Suppressor macrophage (primary cell): ENCODE measurements at regions not wholly inside any gene's neighbourhood (a gene's known extent, or its start where the extent isn't known, plus 50 kb on each side); places are given as distances from the start of the nearest gene placed in this dataset.

ENCODE experiments used
- DNase-seq, 4 experiments: peaks; one replicate each; pipeline ENCODE4 v3.0.0-alpha.2; 2020 to 2022

DNA sequence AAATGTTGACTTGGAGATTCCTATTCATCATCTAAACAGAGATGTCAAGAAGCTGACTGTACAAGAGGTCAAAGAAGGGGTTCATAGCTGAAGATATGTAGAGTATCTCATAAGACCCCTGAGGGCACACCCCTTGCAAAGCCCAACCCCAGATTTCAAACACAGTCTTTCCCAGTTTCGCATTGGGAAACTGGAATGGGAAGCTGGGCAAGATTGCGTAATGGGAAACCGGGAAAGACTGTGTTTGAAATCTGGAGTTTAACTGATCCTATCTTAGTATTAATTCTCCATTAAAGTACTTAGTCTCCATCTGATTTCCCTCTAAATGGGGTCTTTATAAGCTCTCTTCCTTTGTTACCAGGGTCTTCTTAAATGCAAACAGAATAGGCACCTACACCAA lies 99.5 kb downstream of the FAM76B start:
- DNase-seq = no peak

DNA sequence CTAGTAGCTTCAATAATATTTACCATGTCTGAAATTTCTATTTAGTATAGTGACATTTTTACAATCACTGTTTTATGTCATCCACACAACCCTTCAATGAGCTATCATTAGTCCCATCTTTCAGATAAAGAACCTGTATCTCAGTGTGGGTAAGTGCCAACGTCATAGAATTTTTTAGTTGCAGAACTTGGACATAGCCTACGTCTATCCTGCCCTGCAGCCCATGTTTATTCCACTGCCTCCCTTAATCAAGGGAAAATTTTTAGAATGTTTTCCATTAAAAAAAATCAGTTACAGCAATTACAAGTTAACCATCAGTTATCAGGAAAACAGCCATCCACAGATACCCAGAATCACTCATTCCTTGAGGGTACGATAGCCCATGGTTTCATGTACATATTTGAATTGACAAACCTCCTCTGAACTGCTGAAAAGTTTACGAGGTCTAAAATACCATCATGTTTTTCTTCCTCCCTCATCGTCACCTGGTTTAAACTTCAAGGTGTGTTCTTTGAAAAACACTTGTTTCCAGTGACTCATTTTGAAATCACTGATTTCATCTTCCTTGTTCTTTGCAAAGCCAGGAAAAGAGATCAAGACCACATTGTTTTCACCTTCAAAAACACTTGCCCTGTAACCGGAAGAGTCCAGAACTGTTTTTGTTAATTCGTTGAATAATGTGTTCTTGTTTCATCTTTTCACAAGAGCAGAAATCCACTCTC lies 100.9 kb downstream of the FAM76B start:
- DNase-seq = no peak

DNA sequence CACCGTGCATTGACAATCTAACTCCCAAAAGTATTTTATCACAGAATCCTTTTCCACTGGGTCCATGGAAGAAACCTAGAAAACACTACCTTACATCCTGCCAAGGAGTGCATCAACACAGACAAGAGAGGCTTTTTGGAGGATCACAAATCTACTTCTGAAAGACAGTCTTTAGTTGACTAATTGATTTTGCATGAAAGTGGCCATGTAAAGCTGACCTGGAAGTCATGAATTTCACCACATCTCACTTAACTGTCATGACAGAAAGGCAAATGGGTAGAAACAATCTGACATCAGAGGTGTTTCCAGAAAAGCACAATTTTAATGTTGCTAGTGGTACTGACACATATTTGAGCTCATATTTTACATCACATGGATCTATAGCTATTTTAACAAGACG lies 101.6 kb downstream of the FAM76B start:
- no peak for DNase-seq

DNA sequence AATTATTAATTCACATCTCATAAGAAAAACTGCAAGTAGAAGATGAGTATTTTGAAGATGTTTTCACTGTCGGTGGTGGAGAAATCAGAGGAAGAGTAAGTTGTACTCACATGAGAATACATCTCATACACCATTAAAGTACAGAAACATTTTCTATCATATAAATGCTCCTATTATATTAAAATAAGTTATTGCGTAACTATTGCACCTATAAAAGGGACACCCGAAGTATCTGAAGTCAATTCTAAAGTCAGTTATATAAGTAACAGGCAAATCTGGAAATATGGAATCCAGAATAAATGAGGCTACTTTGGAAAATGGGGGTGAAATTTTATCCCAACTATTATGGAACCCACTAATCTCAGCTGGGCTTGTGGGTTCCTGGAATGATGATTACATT lies 103.3 kb downstream of the FAM76B start:
- no peak for DNase-seq

DNA sequence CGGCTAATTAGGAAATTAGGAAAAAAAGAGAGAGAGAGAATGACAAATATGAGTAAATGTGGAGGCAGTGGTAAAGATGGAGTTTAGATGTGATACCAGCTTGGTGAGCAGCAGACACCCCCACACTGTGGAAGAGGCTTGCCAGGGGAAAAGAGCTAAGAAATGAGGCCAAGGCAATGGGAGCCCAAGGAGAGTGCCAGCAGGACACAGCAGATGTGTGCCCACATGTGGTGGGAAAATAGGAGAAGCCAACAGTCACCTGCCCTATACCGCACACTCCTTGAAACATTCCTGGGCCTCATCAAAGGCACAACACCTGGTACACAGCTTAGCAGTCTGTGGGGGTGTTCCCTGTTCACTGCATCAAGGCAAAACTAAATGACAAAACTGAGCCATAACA lies 104.9 kb downstream of the FAM76B start:
- no peak for DNase-seq

DNA sequence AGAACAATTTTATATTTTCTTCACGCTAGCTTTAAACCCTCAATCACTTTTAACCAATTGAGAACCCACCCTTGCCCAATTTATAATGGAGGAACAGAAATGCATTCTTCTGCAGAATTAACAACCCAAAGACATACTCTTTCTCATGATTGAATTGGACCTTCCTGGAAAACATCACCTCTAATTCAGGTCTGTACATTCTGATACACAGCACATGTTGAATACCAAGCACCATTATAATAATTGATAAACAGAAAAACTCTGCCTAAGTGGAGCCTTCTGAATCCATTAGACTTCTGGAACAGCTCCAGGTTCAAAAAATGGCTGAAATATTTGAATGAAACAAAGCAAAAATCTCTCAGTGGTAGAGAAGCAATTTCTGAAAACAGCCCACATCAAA lies 105.4 kb downstream of the FAM76B start:
- no peak for DNase-seq

DNA sequence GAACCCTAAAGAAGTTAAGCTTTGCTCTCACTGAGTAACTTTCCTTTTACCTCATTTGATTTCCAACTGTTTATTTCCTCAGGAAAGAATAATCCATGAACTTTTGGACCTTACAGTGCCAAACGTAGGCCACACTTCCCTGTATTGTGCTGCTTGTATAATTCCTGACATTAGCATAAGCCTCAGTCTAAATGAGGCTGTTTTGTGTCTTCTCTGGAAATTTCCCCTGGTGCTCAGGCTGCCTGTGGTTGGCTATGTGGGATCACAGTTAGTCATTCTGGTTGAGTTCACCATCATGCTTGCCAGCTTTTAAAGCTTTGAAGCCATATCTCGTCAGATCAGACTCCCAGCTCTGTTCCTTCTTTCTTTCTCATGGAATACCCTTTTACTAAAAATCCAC lies 107.0 kb downstream of the FAM76B start:
- DNase-seq = peak in 1 of 4 experiments; percentile 10

DNA sequence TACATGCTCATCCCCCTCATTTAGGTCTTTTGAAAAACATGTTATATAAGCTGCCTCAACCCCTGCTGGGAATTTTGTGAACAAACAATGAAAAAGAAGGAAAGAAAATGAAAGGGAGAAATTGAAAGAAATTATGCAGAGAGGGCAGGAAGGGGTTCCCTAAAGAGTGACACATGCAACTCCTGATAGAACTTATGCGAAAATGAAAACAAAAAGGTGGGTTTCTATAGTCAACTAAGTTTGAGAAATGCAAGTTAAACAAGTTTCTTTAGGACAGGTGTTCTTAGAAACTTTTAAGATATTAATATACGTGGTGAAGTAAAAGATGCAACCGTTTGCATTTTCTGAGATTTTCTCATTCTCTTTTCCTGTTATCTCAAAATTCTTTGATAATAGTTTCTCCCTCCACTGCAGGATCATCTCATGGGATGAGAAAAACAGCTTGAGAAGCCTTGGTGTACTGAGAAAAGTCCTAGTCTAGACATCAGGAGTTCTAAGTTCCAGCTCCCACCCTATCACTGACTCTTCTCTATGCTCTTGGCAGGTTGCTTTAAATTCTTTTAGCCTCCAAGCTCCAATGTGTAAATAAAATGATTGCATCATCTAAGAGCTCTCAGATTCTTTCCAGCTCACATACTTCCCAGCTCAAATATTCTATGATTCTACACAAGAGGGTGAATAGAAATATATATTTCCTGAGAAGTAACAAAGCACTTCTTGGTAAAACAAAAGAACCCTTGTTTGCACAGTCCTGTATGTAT lies 109.2 kb downstream of the FAM76B start:
- DNase-seq = no peak

DNA sequence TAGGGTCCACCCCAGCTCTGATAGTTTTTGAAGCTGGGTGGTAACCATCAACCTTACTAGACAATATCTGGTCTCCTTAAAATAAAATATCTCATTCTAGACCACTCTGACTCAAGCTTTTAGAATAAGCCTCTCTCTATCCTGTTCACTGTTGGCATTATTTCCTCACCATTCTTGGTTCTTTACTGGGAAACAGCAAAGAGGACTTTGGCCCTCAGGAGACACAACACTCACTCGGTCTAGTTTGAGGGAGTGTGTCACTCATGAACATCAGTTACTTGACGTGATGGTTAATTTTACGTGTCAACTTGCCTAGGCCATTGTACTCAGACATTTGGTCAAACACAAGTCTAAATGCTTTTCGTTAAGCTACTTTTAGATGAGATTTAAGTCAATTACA lies 110.6 kb downstream of the FAM76B start:
- DNase-seq = no peak

DNA sequence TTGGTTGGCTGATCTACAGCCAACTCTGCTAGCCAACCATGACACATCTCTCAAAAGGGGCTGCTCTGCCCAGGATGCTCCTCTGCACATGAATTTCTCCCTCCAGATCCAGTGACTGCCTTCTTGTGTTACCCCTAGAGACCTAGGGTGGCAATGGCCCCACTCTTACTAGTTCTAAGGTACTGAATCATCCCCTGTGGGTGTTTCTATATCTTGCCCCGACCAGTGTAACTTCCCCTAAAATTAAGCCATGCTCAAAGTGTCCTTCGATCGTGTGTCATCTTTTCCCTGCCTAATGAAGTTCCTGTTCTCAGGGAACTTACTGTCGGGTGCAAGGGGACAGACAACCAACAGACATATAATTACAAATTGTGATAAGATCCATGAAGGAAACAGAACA lies 113.3 kb downstream of the FAM76B start:
- peak; percentile 30 to 71 (median 53) for DNase-seq

DNA sequence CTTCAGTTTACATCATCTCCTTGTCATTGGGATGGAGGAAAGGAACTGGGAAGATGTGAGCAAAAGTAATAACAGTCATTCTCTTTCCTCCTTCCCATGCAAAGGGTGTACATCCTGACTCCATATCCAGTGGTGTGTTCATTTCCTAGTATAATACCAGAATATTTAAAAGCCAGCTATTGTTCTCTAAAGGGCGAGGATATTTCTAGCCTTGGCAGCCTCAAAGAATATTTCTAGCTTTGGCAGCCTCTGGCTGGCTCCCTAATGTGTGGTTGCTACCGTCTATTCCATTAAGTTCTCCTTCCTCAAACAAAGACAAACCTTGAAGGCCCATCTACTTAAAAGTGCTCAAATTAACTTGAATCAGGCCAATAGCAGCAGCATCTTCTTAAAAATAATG lies 114.0 kb downstream of the FAM76B start:
- no peak for DNase-seq

DNA sequence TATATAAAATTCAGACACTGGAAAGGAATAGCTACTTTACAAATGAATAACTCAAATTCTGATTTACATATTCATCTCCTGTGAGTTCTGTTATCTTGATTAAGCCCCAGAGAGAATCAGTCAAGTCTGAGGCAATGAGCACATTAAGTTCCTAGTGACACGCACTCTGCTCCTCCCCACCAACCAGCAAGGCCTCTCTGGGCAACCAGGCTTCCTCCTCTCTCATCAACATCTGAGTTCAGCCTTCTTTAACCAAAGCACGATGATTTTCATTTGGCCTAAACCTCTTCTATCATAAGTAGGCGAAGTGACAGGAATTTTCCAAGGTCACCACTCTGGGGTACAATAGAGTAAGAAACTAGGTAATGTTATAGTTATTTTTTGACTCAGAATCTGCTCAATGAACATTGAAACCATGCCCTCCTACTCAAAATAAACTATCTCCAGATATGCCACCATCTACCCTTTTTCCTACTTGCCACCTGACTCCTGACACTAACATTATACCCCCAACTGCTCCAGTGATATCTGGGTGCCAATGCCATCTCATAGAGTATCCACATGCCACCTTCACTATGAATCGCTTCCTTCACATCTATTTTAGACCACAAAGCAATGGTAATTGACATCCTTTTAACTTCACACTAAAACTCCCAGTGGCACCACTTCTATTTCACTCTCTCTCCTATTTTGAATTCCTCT lies 114.8 kb downstream of the FAM76B start:
- DNase-seq = no peak

DNA sequence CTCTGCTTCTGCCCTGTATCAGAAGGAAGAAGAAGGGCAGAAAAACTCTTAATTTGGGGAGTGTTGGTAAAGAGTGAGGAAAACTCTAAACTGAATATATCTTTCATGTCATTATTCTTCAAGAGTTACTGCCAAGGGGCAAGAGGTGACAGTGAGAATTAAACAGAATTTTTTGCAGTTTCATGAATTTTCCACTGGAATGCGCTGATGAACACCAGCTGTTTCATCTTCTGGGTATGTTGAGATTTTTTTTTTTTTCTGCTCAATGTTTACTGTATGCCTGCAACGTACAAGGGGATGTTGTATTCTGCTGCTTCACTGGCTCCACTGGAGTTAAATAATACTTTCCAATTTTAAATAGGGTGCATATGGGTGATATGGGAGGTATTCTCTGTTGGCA lies 117.8 kb downstream of the FAM76B start:
- DNase-seq = no peak

DNA sequence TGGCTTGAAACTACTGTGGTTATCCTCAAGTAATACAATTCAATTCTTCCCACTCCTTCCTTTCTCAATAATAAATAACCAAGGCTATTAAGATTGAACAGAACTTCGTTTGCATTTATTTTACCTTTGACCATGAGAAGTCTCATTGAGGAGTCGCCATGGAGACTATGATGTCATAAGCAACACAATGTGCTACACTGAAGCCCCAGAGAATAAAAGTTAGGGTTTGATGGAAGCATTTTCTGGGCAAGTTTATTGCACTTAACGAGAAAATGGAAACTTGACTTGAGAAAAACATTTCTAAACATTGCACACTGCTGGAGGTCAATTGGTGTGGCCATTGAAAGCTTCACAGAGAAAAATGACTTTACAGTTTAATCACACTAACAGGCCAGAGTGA lies 121.5 kb downstream of the FAM76B start:
- DNase-seq = no peak

DNA sequence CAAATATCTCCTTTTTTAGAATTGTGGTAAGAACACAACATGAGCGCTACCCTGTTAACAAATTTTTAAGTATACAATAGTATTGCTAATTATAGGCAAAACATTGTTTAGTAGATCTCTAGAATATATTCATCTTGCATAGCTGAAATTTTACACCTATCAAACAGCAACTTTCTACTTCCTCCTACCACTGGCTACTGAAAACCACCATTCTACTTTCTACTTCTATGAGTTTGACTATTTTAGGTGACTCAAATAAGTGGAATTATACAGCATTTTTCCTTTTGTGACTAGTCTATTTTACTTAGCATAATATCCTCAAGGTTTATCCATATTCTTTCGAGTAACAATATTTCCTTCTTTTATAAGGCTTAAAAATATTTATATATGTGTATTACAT lies 128.4 kb downstream of the FAM76B start:
- no peak for DNase-seq

DNA sequence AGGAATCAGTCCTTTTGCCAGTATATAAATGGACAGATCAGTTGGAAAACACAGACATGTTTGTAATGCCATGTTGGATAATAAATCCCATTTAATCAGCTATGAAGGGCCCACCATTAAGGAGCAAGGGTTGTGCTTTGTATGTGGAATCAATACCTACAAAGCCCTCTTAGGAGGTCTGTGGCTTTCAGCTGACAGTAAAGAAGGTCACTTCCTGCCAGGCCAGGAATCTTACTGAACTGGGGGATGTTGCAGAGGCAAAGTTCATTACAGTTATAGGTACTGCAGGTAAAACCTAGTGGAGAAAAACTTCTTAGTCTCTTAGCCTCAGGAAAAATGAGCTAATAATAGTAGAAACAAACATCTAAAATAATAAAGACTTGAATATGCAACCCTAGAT lies 129.5 kb downstream of the FAM76B start:
- no peak for DNase-seq

DNA sequence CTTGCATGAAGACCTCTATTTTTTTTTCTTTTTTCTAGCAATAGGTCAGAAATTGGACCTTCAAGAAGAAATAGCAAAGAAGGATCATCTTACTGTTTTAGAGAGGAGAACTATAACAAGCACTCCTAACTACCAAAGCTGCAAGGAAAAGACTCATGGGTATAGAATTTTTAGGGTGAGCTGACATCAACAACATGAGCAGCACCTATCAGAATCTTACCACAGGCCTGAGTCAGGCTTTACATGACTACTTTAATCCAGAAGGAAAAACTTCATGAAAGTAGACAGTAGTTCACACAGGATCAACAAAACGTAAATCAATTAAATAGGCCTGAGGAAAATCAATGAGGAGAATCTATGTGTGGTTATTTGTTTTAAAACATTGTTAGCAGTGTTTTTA lies 130.5 kb downstream of the FAM76B start:
- no peak for DNase-seq

DNA sequence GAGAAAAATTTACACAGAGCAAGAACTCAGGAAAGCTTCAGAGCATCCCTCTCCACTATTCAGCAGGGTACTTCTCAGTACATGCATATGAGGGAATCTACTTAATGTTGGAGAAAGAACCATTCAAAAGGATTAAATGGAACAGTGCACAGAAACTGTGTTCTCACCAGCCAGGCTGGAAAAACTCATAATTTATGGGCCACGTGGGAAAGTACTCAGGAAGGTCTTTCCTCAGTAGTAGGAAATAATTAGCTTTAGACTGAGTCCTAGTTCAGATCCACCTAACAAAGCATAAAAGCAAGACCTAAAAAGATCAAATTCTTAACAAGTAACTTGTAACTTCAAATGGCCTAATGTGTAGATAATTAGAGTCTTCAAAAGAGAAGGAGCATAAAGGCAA lies 134.0 kb downstream of the FAM76B start:
- DNase-seq = no peak

DNA sequence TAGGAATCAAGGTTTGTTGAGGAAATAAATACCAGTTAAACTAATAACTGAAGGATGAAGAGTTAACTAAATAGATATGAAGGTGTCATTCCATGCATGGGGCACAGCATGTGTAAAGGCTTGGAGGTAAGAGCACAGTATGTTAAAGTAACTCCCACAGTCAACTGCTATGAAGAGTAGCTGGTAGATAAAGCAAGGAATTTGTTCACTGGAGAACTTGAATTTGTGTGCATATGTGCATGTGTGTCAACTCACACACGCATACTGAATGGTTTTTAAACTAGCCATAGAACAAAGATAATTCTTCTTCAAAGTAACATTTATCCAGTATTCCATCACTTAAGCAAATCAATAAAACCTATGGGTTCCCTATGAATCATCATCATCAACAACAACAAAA lies 135.9 kb downstream of the FAM76B start:
- no peak for DNase-seq

DNA sequence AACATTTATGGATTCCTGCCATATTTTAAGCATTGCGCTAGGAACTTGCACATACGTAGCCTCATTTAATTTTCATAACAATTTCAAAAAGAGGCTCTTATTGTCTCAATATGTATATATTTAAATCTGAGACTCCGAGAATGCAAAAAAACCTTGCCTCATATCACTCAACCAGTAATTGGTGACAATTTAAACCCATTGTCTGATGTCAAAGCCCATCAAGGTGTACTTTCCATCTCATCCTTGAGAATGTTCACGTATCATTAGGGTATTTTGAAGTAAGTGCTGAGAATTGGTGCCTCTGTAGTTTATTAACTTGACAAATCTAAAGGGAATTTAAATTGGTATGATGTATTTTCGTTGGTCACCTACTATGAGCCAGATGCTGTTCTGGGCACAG lies 136.5 kb downstream of the FAM76B start:
- DNase-seq = no peak

DNA sequence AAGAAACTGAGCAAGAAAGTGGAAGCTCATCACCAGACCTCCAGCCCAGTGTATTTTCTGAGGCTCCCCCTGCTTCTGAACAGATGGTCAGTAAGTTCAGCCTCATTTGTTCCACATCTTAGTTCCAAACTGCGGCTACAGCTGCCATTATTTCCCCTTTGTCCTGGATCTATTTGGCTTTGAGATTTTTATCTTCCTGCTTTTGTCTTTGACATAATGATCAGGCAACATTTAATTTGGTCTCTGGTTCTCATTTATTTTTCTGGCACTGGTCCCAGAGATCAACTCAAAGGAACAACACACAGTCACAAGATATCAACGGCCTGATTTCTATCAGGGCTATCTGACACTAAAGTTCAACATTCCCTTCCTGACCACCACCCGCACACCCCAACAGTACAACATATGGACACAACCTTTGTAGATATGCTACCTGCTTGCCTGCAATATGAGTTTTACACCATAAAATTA lies 137.5 kb downstream of the FAM76B start:
- DNase-seq = peak; percentile 6 to 65 (median 48)

DNA sequence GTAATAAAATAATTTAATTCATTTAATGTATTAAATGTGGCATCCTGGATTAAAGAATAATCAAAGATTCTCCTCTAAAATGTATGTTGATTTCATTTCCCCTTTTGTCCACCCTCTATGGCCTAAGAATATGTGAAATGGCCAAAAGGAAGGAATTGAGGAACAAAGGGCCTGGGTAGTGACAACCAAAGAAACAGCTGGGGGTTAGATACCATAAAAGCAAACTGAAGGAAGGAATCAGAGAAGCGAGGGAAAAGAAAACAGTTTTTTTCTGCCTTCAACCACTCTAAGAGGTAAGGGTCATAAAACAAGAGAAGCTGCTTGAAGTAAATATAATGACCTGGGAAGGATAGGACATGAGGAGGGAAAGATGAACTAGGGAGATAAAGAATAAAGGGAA lies 139.3 kb downstream of the FAM76B start:
- peak; percentile 43 to 74 (median 59) for DNase-seq

DNA sequence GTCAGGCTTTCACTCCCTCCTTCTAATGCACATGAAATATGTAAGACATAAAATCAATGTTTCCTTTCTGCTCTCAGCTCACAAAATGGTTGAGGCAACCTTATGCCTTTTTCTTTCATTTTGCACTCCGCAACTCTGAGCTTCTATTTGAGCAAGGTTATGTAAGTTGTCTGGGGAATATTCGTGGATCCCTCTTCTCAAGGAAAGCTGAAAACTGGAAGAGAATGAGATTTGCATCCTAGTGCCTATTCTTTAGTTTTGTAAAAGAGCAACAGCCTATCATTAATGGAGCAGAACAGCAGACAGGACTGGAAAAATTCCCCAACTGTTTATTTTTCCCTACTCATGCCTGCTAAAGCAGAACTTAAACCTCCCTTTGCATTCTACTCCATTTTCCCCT lies 141.7 kb downstream of the FAM76B start:
- DNase-seq = no peak

DNA sequence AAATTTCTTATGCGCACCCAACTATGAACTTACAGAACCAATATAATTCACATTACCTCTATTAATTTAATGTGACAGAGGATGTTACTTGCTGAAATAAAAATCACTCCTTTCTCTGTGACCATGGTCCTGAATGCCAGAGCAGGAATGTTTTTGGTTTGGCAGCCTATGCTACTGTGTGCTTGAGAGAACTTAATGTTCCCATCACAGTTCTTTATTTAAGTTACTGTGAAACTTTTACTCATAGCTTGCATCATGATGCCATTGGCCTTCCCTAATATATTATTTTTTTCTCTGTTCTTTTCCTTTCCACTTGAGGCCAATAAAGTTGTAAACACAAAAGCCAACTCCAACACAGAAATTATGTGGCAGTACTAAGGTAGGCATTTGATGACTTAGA lies 142.2 kb downstream of the FAM76B start:
- no peak for DNase-seq
